ENCODE measurements at regions not wholly inside any gene's neighbourhood (a gene's known extent, or its start where the extent isn't known, plus 50 kb on each side); places are given as distances from the start of the nearest gene placed in this dataset.

GRCh38 chr1:42096554-42096953 is 56.7 kb upstream of the GUCA2B start:
- Mint-ChIP-seq H3K27me3 (peaks cover 27 to 53% (median 35%) of the 10 kb centered on the region in 5 donors), H3K9me3 (peaks cover 0 to 23% (median 8%) of the 10 kb centered on the region in 11 donors), H3K4me1 (no peaks in the 10 kb centered on the region), H3K27ac (no peak overlapping the region), H3K4me3 (no peak overlapping the region), H3K36me3 (peaks cover 0 to 6% (median 0%) of the 10 kb centered on the region in 5 donors)
- DNase-seq (peak in 1 of 9 donors; percentile 1), ATAC-seq (no peak)
- POLR2A ChIA-PET = no interaction called here
- Histone ChIP-seq H3K27ac (ENCODE audit: low read depth, low read length) (no peak overlapping the region), H3K27me3 (ENCODE audit: control insufficient read depth in 2 of 2, insufficient read depth in 2 of 2, low read length in 2 of 2) (no peaks in the 10 kb centered on the region), H3K9me3 (ENCODE audit: control insufficient read depth in 2 of 3, low read length in 3 of 3) (peaks cover 0 to 8% (median 0%) of the 10 kb centered on the region in 3 experiments), H3K36me3 (ENCODE audit: control insufficient read depth in 2 of 3, insufficient read depth in 3 of 3, low read length in 3 of 3) (no peaks in the 10 kb centered on the region), H3K4me3 (ENCODE audit: low read length) (no peak overlapping the region), H3K4me1 (ENCODE audit: control insufficient read depth in 2 of 2, insufficient read depth in 2 of 2, low read length in 2 of 2) (no peaks in the 10 kb centered on the region)
- intact Hi-C loops (cut with micrococcal nuclease) = no loop called here
- CTCF ChIA-PET = no interaction called here

GRCh38 chr1:42089246-42089645 is 64.0 kb upstream of the GUCA2B start:
- ChIA-PET CTCF (no interaction called here), POLR2A (no interaction called here)
- H3K27ac Mint-ChIP-seq = no peak overlapping the region
- intact Hi-C loops (cut with micrococcal nuclease) = no loop called here
- no peak for ATAC-seq
- H3K4me1 Mint-ChIP-seq = peaks cover 0 to 3% (median 0%) of the 10 kb centered on the region in 7 donors
- peaks cover 4% of the 10 kb centered on the region in 2 donors for H3K27me3 ChIP-seq (ENCODE audit: control insufficient read depth in 2 of 2, insufficient read depth in 2 of 2, low read length in 2 of 2)
- DNase-seq = no peak
- no peaks in the 10 kb centered on the region for H3K4me1 ChIP-seq (ENCODE audit: control insufficient read depth in 2 of 2, insufficient read depth in 2 of 2, low read length in 2 of 2)
- no peak overlapping the region for H3K4me3 ChIP-seq (ENCODE audit: low read length)
- H3K27ac ChIP-seq (ENCODE audit: low read depth, low read length) = no peak overlapping the region
- H3K27me3 Mint-ChIP-seq = peaks cover 11 to 42% (median 20%) of the 10 kb centered on the region in 5 donors
- peaks cover 0 to 14% (median 5%) of the 10 kb centered on the region in 3 experiments for H3K9me3 ChIP-seq (ENCODE audit: control insufficient read depth in 2 of 3, low read length in 3 of 3)
- H3K36me3 ChIP-seq (ENCODE audit: control insufficient read depth in 2 of 3, insufficient read depth in 3 of 3, low read length in 3 of 3) = no peaks in the 10 kb centered on the region
- peaks cover 0 to 37% (median 18%) of the 10 kb centered on the region in 11 donors for H3K9me3 Mint-ChIP-seq
- peaks cover 0 to 11% (median 5%) of the 10 kb centered on the region in 5 donors for H3K36me3 Mint-ChIP-seq
- H3K4me3 Mint-ChIP-seq = no peak overlapping the region

GRCh38 chr1:42086146-42086545 is 67.1 kb upstream of the GUCA2B start:
- CTCF ChIA-PET = no interaction called here
- Mint-ChIP-seq H3K4me1 (peaks cover 0 to 3% (median 0%) of the 10 kb centered on the region in 7 donors), H3K4me3 (no peak overlapping the region), H3K36me3 (peaks cover 0 to 8% (median 5%) of the 10 kb centered on the region in 5 donors), H3K27me3 (peaks cover 11 to 46% (median 25%) of the 10 kb centered on the region in 5 donors), H3K9me3 (peaks cover 0 to 27% (median 18%) of the 10 kb centered on the region in 11 donors), H3K27ac (no peak overlapping the region)
- intact Hi-C loops (cut with micrococcal nuclease) = no loop called here
- Histone ChIP-seq H3K4me1 (ENCODE audit: control insufficient read depth in 2 of 2, insufficient read depth in 2 of 2, low read length in 2 of 2) (no peaks in the 10 kb centered on the region), H3K36me3 (ENCODE audit: control insufficient read depth in 2 of 3, insufficient read depth in 3 of 3, low read length in 3 of 3) (no peaks in the 10 kb centered on the region), H3K27me3 (ENCODE audit: control insufficient read depth in 2 of 2, insufficient read depth in 2 of 2, low read length in 2 of 2) (peaks cover 4% of the 10 kb centered on the region in 2 donors), H3K27ac (ENCODE audit: low read depth, low read length) (no peak overlapping the region), H3K4me3 (ENCODE audit: low read length) (no peak overlapping the region), H3K9me3 (ENCODE audit: control insufficient read depth in 2 of 3, low read length in 3 of 3) (peaks cover 0 to 7% (median 5%) of the 10 kb centered on the region in 3 experiments)
- ATAC-seq = no peak
- DNase-seq = no peak
- POLR2A ChIA-PET = no interaction called here

GRCh38 chr1:42085596-42085995 is 67.6 kb upstream of the GUCA2B start:
- Histone ChIP-seq H3K4me3 (ENCODE audit: low read length) (no peak overlapping the region), H3K4me1 (ENCODE audit: control insufficient read depth in 2 of 2, insufficient read depth in 2 of 2, low read length in 2 of 2) (no peaks in the 10 kb centered on the region), H3K27ac (ENCODE audit: low read depth, low read length) (no peak overlapping the region), H3K9me3 (ENCODE audit: control insufficient read depth in 2 of 3, low read length in 3 of 3) (peaks cover 0 to 7% (median 5%) of the 10 kb centered on the region in 3 experiments), H3K36me3 (ENCODE audit: control insufficient read depth in 2 of 3, insufficient read depth in 3 of 3, low read length in 3 of 3) (no peaks in the 10 kb centered on the region), H3K27me3 (ENCODE audit: control insufficient read depth in 2 of 2, insufficient read depth in 2 of 2, low read length in 2 of 2) (peaks cover 4% of the 10 kb centered on the region in 2 donors)
- peaks cover 14 to 46% (median 26%) of the 10 kb centered on the region in 5 donors for H3K27me3 Mint-ChIP-seq
- ChIA-PET POLR2A (no interaction called here), CTCF (no interaction called here)
- intact Hi-C loops (cut with micrococcal nuclease) = no loop called here
- H3K27ac Mint-ChIP-seq = no peak overlapping the region
- H3K9me3 Mint-ChIP-seq = peaks cover 2 to 27% (median 18%) of the 10 kb centered on the region in 11 donors
- H3K4me3 Mint-ChIP-seq = no peak overlapping the region
- DNase-seq (no peak), ATAC-seq (no peak)
- peaks cover 0 to 3% (median 0%) of the 10 kb centered on the region in 7 donors for H3K4me1 Mint-ChIP-seq
- peaks cover 0 to 9% (median 6%) of the 10 kb centered on the region in 5 donors for H3K36me3 Mint-ChIP-seq

GRCh38 chr1:42081475-42081874 is 71.7 kb upstream of the GUCA2B start:
- Histone ChIP-seq H3K9me3 (ENCODE audit: control insufficient read depth in 2 of 3, low read length in 3 of 3) (no peaks in the 10 kb centered on the region), H3K4me3 (ENCODE audit: low read length) (no peak overlapping the region), H3K4me1 (ENCODE audit: control insufficient read depth in 2 of 2, insufficient read depth in 2 of 2, low read length in 2 of 2) (no peaks in the 10 kb centered on the region), H3K27me3 (ENCODE audit: control insufficient read depth in 2 of 2, insufficient read depth in 2 of 2, low read length in 2 of 2) (peaks cover 0 to 4% of the 10 kb centered on the region in 2 donors), H3K27ac (ENCODE audit: low read depth, low read length) (no peak overlapping the region), H3K36me3 (ENCODE audit: control insufficient read depth in 2 of 3, insufficient read depth in 3 of 3, low read length in 3 of 3) (no peaks in the 10 kb centered on the region)
- H3K27me3 Mint-ChIP-seq = peaks cover 20 to 50% (median 31%) of the 10 kb centered on the region in 5 donors
- no peak overlapping the region for H3K27ac Mint-ChIP-seq
- H3K9me3 Mint-ChIP-seq = peaks cover 5 to 27% (median 9%) of the 10 kb centered on the region in 11 donors
- H3K36me3 Mint-ChIP-seq = peaks cover 0 to 15% (median 11%) of the 10 kb centered on the region in 5 donors
- intact Hi-C loops (cut with micrococcal nuclease) = no loop called here
- ATAC-seq = no peak
- H3K4me3 Mint-ChIP-seq = no peak overlapping the region
- no peak for DNase-seq
- POLR2A ChIA-PET = no interaction called here
- CTCF ChIA-PET = no interaction called here
- H3K4me1 Mint-ChIP-seq = peaks cover 0 to 3% (median 0%) of the 10 kb centered on the region in 7 donors

GRCh38 chr1:42075179-42075578 is 78.0 kb upstream of the GUCA2B start:
- Histone ChIP-seq H3K4me1 (ENCODE audit: control insufficient read depth in 2 of 2, insufficient read depth in 2 of 2, low read length in 2 of 2) (no peaks in the 10 kb centered on the region), H3K9me3 (ENCODE audit: control insufficient read depth in 2 of 3, low read length in 3 of 3) (no peaks in the 10 kb centered on the region), H3K27ac (ENCODE audit: low read depth, low read length) (no peak overlapping the region), H3K4me3 (ENCODE audit: low read length) (no peak overlapping the region), H3K27me3 (ENCODE audit: control insufficient read depth in 2 of 2, insufficient read depth in 2 of 2, low read length in 2 of 2) (no peaks in the 10 kb centered on the region), H3K36me3 (ENCODE audit: control insufficient read depth in 2 of 3, insufficient read depth in 3 of 3, low read length in 3 of 3) (no peaks in the 10 kb centered on the region)
- CTCF ChIA-PET = no interaction called here
- intact Hi-C loops (cut with micrococcal nuclease) = no loop called here
- DNase-seq (no peak), ATAC-seq (no peak)
- POLR2A ChIA-PET = no interaction called here
- H3K4me3 Mint-ChIP-seq = no peak overlapping the region
- peaks cover 0 to 10% (median 4%) of the 10 kb centered on the region in 5 donors for H3K36me3 Mint-ChIP-seq
- H3K4me1 Mint-ChIP-seq = no peaks in the 10 kb centered on the region
- H3K27ac Mint-ChIP-seq = no peak overlapping the region
- H3K27me3 Mint-ChIP-seq = peaks cover 9 to 65% (median 61%) of the 10 kb centered on the region in 5 donors
- peaks cover 0 to 26% (median 9%) of the 10 kb centered on the region in 11 donors for H3K9me3 Mint-ChIP-seq

- Mint-ChIP-seq H3K27ac (no peak overlapping the region), H3K9me3 (peaks cover 0 to 13% (median 0%) of the 10 kb centered on the region in 11 donors)
- POLR2A ChIA-PET = no interaction called here
Observed at GRCh38 chr1:42070996-42071395, 82.2 kb upstream of the GUCA2B start.

More at GRCh38 chr1:42070996-42071395, 82.2 kb upstream of the GUCA2B start:
- ATAC-seq = no peak
- H3K4me1 ChIP-seq (ENCODE audit: control insufficient read depth in 2 of 2, insufficient read depth in 2 of 2, low read length in 2 of 2) = no peaks in the 10 kb centered on the region
- H3K27me3 ChIP-seq (ENCODE audit: control insufficient read depth in 2 of 2, insufficient read depth in 2 of 2, low read length in 2 of 2) = no peaks in the 10 kb centered on the region
- no peak overlapping the region for H3K4me3 ChIP-seq (ENCODE audit: low read length)
- H3K4me3 Mint-ChIP-seq = no peak overlapping the region
- H3K36me3 Mint-ChIP-seq = no peaks in the 10 kb centered on the region
- H3K9me3 ChIP-seq (ENCODE audit: control insufficient read depth in 2 of 3, low read length in 3 of 3) = no peaks in the 10 kb centered on the region
- peaks cover 6 to 75% (median 44%) of the 10 kb centered on the region in 5 donors for H3K27me3 Mint-ChIP-seq
- H3K36me3 ChIP-seq (ENCODE audit: control insufficient read depth in 2 of 3, insufficient read depth in 3 of 3, low read length in 3 of 3) = no peaks in the 10 kb centered on the region
- no peaks in the 10 kb centered on the region for H3K4me1 Mint-ChIP-seq
- no peak overlapping the region for H3K27ac ChIP-seq (ENCODE audit: low read depth, low read length)
- intact Hi-C loops (cut with micrococcal nuclease) = no loop called here
- CTCF ChIA-PET = no interaction called here
- DNase-seq = no peak

Data from naive thymus-derived CD4-positive, alpha-beta T cell (primary cell).